ENCODE measurements at regions not wholly inside any gene's neighbourhood (a gene's known extent, or its start where the extent isn't known, plus 50 kb on each side); places are given as distances from the start of the nearest gene placed in this dataset.
A peak's percentile ranks its signal among the peaks of the same experiment; 100 is the strongest.

DNA sequence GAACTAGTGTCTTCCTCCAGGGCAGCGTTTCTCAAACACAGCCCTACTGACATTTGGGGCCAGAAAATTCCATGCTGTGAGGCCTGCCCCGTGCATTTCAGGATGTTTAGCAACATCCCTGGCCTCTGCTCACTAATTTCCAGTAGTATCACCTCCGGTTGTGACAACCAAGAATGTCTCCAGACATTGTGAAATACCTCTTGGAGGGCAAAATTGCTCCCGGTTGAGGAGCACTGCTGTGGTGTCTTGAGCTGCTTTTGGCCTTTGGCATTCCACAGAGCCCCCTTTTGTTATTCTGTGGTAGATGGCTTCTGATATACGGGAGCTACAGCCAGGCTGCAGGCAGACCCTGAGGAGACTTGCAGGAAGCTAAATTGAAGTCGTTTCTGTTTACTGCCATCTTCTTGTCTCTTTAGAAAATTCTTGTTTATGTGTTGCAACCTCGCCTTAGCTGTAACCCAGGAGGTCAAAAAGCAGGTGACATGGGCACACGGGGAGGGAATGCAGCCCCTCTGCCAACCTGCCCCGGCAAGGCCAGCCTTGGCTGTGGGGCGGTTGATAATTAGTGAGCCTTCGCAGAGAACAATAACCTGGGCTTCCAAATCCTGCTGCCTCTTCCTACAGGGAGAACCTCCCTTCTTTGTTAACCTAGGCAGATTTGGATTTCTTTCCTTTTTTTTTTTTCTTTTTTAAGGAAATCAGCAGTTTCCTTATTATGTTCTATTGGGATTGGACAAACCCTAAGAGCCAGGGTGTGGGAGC lies 74.7 kb upstream of the AKT3 start:
- TF ChIP-seq CTCF (IDR thresholded peaks at IDR 0.05; ENCODE audit: unreplicated experiment in 3 of 3), result no peak
- peaks cover 58% of the 10 kb centered on the region for H3K27me3 Mint-ChIP-seq (ENCODE audit: low read depth)
- no peaks in the 10 kb centered on the region for H3K9me3 Mint-ChIP-seq
- H3K4me3 Mint-ChIP-seq, result no peak overlapping the region
- peaks cover 6% of the 10 kb centered on the region for H3K4me1 Mint-ChIP-seq
- H3K36me3 Mint-ChIP-seq (ENCODE audit: low read depth), result no peaks in the 10 kb centered on the region
- H3K27ac Mint-ChIP-seq, result no peak overlapping the region

DNA sequence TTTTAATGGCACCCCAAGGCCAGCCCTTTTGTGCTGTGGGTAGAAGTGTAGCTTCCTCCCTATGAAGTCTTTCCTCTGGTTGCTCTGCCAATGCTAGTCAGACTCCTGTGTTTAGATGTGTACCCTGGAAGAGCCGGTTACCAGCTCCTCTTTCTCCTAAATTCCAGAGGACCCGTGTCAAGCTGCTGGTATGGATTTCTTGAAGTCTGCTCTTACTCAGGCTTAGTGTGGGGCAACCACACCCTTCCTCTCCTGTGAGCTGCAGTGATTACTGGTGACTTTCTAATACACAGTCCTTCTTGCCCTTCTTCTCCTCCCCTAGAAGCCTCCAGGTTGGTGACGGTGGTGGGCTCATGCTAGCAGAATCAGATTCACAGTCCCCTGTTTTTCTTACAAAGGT lies 74.1 kb upstream of the AKT3 start:
- no peaks in the 10 kb centered on the region for H3K36me3 Mint-ChIP-seq (ENCODE audit: low read depth)
- H3K9me3 Mint-ChIP-seq, result no peaks in the 10 kb centered on the region
- no peak for TF ChIP-seq CTCF (IDR thresholded peaks at IDR 0.05; ENCODE audit: unreplicated experiment in 3 of 3)
- H3K27me3 Mint-ChIP-seq (ENCODE audit: low read depth), result peaks cover 64% of the 10 kb centered on the region
- H3K4me3 Mint-ChIP-seq, result no peak overlapping the region
- H3K4me1 Mint-ChIP-seq, result peaks cover 6% of the 10 kb centered on the region
- no peak overlapping the region for H3K27ac Mint-ChIP-seq

DNA sequence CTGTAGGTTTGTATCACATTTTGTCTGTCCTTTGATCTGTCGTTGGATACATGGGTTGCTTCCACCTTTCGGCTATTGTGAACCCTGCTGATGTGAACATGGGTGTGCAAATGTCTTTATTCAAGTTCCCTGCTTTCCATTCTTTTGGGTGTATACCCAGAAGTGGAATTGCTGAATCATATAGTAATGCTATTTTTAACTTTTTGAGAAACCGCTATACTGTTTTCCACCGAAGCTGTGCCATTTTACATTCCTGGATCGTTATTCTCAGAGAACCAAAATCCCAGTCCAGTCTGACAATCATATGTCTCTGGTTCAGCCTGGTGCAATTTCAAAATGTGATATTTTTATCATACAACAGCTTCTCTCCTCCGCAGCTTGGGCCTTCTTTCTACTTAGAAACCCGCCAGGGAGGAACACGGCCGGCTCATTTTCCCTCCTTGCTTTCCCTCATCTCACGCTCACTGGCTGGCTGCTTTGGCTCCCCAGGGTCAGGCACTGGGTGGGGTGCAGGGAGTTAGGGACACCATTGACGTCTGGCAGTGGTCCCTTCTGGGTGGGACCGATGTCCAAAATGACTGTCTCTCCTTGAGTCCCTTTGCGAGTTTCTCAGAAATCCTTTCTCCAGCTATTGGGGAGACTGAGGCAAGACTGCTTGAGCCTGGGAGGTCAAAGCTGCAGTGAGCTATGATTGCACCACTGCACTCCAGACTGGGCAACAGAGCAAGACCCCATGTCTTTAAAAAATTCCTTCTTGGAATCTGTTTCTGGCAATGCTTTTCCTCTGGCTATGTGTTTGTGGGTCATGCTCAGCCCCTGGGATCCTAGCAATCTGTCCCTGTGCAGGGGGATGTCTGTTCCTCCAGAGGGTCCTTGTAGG lies 73.5 kb upstream of the AKT3 start:
- no peak for TF ChIP-seq CTCF (IDR thresholded peaks at IDR 0.05; ENCODE audit: unreplicated experiment in 3 of 3)
- peaks cover 68% of the 10 kb centered on the region for H3K27me3 Mint-ChIP-seq (ENCODE audit: low read depth)
- H3K4me1 Mint-ChIP-seq, result peaks cover 6% of the 10 kb centered on the region
- H3K27ac Mint-ChIP-seq, result no peak overlapping the region
- no peaks in the 10 kb centered on the region for H3K9me3 Mint-ChIP-seq
- no peak overlapping the region for H3K4me3 Mint-ChIP-seq
- H3K36me3 Mint-ChIP-seq (ENCODE audit: low read depth), result no peaks in the 10 kb centered on the region

GRCh38 chr1:243921111-243921510 lies 71.1 kb upstream of the AKT3 start:
- Mint-ChIP-seq H3K36me3 (ENCODE audit: low read depth) (no peaks in the 10 kb centered on the region), H3K27me3 (ENCODE audit: low read depth) (peaks cover 88% of the 10 kb centered on the region), H3K27ac (no peak overlapping the region), H3K4me1 (peaks cover 5% of the 10 kb centered on the region), H3K4me3 (no peak overlapping the region), H3K9me3 (no peaks in the 10 kb centered on the region)
- TF ChIP-seq CTCF (IDR thresholded peaks at IDR 0.05; ENCODE audit: unreplicated experiment in 3 of 3), result no peak

DNA sequence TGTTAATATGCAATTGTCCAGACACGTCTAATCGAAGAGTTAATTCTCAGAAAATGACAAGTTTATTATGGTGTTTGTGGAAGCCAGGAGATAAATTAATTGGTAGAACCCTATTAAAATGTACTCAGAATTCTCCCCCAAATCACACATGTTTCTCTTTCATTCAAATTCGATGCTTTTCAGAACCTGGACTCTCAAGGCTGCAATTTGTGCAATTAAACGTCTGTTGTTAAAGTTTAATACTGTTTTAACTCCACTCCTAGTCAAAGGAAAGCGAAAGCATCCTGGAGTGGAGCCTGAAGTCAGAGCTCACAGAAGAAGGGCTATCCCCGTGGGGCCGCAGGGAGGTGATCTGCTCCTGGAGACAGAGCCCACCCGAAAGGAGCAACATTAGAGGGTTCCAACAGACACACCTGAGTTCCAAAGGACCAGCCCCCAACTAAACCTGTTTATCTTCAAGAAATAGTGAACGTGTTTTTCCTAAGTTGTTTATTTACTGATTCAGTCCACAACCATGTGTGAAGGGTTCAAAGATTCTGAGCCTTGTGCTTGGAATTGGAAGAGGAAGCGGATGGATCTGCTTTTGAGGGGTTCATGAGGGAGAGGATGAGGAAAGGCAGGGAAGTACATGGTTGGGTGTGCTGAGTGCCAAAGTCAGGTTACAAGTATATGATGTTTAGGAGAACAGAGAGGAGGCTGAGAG lies 68.0 kb upstream of the AKT3 start:
- TF ChIP-seq CTCF (IDR thresholded peaks at IDR 0.05; ENCODE audit: unreplicated experiment in 3 of 3), result no peak
- Mint-ChIP-seq H3K27ac (no peak overlapping the region), H3K4me1 (peaks cover 5% of the 10 kb centered on the region), H3K9me3 (no peaks in the 10 kb centered on the region), H3K27me3 (ENCODE audit: low read depth) (peaks cover 85% of the 10 kb centered on the region), H3K36me3 (ENCODE audit: low read depth) (no peaks in the 10 kb centered on the region), H3K4me3 (peak overlapping the region; percentile 76 to 79 (median 77))
